NT2/D1 (cell line): ENCODE measurements at regions not wholly inside any gene's neighbourhood (a gene's known extent, or its start where the extent isn't known, plus 50 kb on each side); places are given as distances from the start of the nearest gene placed in this dataset.

Experiments used
- DNase-seq: peaks from one replicate; pipeline ENCODE4 v3.0.0-alpha.2; 2011; ENCODE audit warnings: low read depth, low spot score
- H3K27me3 ChIP-seq: 2 replicates; pipeline ENCODE4 v1.6.0; 2011; ENCODE audit warnings: mild to moderate bottlenecking; ENCODE audit not compliant: insufficient read length, insufficient read depth
- H3K36me3 ChIP-seq: 2 replicates; pipeline ENCODE4 v1.6.1; 2011; ENCODE audit warnings: mild to moderate bottlenecking, low read length, mixed read lengths; ENCODE audit not compliant: insufficient read depth, insufficient read length
- H3K4me1 ChIP-seq: 2 replicates; pipeline ENCODE4 v1.5.1; 2011; ENCODE audit not compliant: insufficient read depth, insufficient read length
- H3K4me3 ChIP-seq: 2 replicates; pipeline ENCODE4 v1.5.1; 2011; ENCODE audit warnings: low read depth; ENCODE audit not compliant: insufficient read length
- H3K9ac ChIP-seq: 2 replicates; pipeline ENCODE4 v1.6.0; 2011; ENCODE audit warnings: low read depth; ENCODE audit not compliant: insufficient read length
- H3K9me3 ChIP-seq: 2 replicates; pipeline ENCODE4 v1.5.1; 2011; ENCODE audit warnings: mild to moderate bottlenecking, low read length; ENCODE audit not compliant: insufficient read depth
- SUZ12 ChIP-seq: IDR thresholded peaks from 2 replicates; pipeline ENCODE4 v1.6.1; 2011; ENCODE audit not compliant: insufficient read length, insufficient read depth; ENCODE audit errors: extremely low read depth
- YY1 ChIP-seq: IDR thresholded peaks from 2 replicates; pipeline ENCODE4 v1.6.1; 2011; ENCODE audit not compliant: insufficient read length, insufficient read depth
- ZNF274 ChIP-seq: IDR thresholded peaks from 2 replicates; pipeline ENCODE4 v1.6.1; 2011; ENCODE audit warnings: mild to moderate bottlenecking, low read depth, low read length

DNA sequence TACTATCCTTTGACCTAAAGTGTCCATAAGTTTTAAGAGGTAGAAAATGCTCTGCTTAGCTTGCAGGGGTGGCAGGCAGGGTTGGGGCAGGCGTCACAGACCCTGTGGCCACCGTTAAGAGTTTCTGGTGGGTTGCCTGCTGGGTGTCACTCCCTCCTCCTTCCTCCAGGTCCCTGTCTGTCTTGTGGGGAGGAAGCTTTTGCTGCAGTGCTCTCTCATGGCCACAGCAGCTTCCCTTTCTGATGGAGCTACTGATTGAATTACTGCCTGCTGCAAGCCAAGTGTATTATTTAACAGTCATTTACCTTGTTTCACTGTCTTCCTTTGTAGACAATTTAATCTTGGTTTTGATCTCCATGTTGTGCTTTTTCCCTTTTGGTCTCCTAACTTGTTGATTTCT lies 384.6 kb downstream of the IDS start:
- H3K4me3 ChIP-seq = no peak overlapping the region
- TF ChIP-seq SUZ12 (no peak), YY1 (no peak), ZNF274 (no peak)
- H3K27me3 ChIP-seq = no peaks in the 10 kb centered on the region
- H3K9ac ChIP-seq = no peak overlapping the region
- H3K9me3 ChIP-seq = no peaks in the 10 kb centered on the region
- H3K4me1 ChIP-seq = no peaks in the 10 kb centered on the region
- no peak for DNase-seq
- no peaks in the 10 kb centered on the region for H3K36me3 ChIP-seq

- no peak overlapping the region for H3K4me3 ChIP-seq
- H3K9ac ChIP-seq = no peak overlapping the region
- TF ChIP-seq ZNF274 (no peak), YY1 (no peak), SUZ12 (no peak)
- DNase-seq = no peak
- H3K27me3 ChIP-seq = no peaks in the 10 kb centered on the region
- no peaks in the 10 kb centered on the region for H3K9me3 ChIP-seq
- no peaks in the 10 kb centered on the region for H3K4me1 ChIP-seq
- no peaks in the 10 kb centered on the region for H3K36me3 ChIP-seq
Measured at GRCh38 chrX:149114874-149115273, 390.2 kb downstream of the IDS start.

DNA sequence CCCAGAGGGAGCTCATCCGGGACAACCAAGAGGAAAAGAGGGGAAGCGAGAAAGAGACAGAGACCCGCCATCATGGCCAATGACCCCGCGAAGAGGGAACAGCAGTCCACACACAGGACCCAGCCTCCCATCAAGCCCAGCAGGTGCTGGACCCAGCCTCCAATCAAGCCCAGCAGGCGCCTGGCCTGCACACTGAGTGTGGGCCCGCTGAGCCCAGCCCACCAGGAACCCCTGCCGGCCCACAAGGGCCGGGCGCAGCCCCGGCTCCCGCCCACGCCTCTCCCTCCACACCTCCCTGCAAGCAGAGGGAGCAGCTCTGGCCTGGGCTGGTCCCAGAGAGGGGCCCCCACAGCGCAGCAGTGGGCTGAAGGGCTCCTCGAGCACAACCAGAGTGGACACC lies 391.1 kb downstream of the IDS start:
- H3K4me3 ChIP-seq = no peak overlapping the region
- DNase-seq = no peak
- H3K36me3 ChIP-seq = no peaks in the 10 kb centered on the region
- TF ChIP-seq YY1 = no peak
- TF ChIP-seq SUZ12 = no peak
- TF ChIP-seq ZNF274 = no peak
- H3K9ac ChIP-seq = no peak overlapping the region
- no peaks in the 10 kb centered on the region for H3K4me1 ChIP-seq
- no peaks in the 10 kb centered on the region for H3K27me3 ChIP-seq
- no peaks in the 10 kb centered on the region for H3K9me3 ChIP-seq

- Histone ChIP-seq H3K4me3 (no peak overlapping the region), H3K4me1 (no peaks in the 10 kb centered on the region), H3K36me3 (no peaks in the 10 kb centered on the region), H3K27me3 (no peaks in the 10 kb centered on the region), H3K9me3 (no peaks in the 10 kb centered on the region), H3K9ac (no peak overlapping the region)
- no peak for DNase-seq
- TF ChIP-seq ZNF274 = no peak
- no peak for TF ChIP-seq SUZ12
- TF ChIP-seq YY1 = no peak
Measured at GRCh38 chrX:149097786-149098185, 407.3 kb downstream of the IDS start.

DNA sequence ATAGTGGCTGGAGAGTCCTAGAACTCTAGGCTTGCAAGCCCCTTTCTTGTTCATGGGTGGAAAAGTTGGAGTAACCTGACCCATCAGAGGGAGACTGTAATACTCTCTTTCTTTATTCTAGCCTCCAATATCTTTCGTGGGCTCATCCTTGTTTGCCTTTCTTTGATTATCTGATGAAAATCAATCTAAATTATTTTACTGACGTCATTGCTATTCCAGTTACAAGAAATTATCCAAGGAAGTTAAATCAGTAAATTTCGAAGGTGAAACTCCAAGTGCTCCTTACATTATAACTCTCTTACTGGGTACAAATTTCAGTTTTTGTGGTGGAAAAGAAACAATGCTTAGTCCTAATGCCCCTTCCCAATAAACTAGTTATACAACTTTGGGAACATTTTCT lies 412.9 kb downstream of the IDS start:
- no peaks in the 10 kb centered on the region for H3K9me3 ChIP-seq
- H3K27me3 ChIP-seq = no peaks in the 10 kb centered on the region
- H3K4me1 ChIP-seq = no peaks in the 10 kb centered on the region
- TF ChIP-seq SUZ12 (no peak), YY1 (no peak), ZNF274 (no peak)
- no peak overlapping the region for H3K9ac ChIP-seq
- DNase-seq = no peak
- H3K4me3 ChIP-seq = no peak overlapping the region
- H3K36me3 ChIP-seq = no peaks in the 10 kb centered on the region

GRCh38 chrX:149079805-149080406 lies 425.2 kb downstream of the IDS start:
- Histone ChIP-seq H3K27me3 (no peaks in the 10 kb centered on the region), H3K36me3 (no peaks in the 10 kb centered on the region), H3K9me3 (no peaks in the 10 kb centered on the region), H3K4me3 (no peak overlapping the region), H3K4me1 (no peaks in the 10 kb centered on the region), H3K9ac (no peak overlapping the region)
- no peak for TF ChIP-seq SUZ12
- TF ChIP-seq YY1 = no peak
- TF ChIP-seq ZNF274 = no peak
- no peak for DNase-seq

DNA sequence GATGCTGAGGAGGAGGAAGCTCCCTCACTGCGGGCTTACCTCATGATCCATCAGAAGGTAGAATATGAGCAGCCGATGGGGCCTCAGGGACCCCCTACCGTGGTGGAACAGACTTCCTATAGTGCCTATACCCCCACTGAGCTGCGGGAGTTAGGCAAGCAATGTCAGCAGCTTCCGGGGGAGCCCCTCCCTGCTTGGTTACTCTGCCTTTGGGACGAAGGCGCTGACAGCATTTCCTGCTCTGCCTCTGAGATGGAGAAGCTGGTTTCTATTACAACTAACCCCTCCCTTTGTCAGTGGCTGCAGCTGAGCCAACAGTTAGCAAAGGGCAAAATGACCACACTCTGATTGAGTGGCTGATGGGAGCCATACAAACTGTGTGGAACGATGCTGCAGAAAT lies 430.7 kb downstream of the IDS start:
- Histone ChIP-seq H3K27me3 (no peaks in the 10 kb centered on the region), H3K4me1 (no peaks in the 10 kb centered on the region), H3K36me3 (no peaks in the 10 kb centered on the region), H3K4me3 (no peak overlapping the region), H3K9me3 (no peaks in the 10 kb centered on the region), H3K9ac (no peak overlapping the region)
- DNase-seq = no peak
- TF ChIP-seq SUZ12 (no peak), YY1 (no peak), ZNF274 (no peak)

DNA sequence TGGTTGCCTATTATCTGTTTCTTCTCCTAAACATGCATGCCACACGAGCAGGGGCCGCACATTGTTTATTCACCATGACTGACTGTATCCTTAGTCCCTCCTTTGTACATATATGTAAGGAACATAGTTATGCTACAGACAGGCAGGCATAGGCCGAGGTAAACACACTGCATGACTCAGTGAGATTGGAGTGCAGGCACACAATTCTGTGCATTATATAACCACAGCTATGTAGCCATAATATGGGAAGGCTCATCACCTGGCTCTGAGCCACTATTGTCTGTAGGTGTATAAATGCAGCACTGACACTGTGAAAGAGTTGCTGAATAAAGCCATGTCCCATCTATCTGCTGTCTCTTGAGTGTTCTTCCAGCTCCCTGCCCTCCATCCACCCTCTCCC lies 431.6 kb downstream of the IDS start:
- DNase-seq = no peak
- no peaks in the 10 kb centered on the region for H3K36me3 ChIP-seq
- no peak overlapping the region for H3K9ac ChIP-seq
- H3K4me3 ChIP-seq = no peak overlapping the region
- H3K4me1 ChIP-seq = no peaks in the 10 kb centered on the region
- no peaks in the 10 kb centered on the region for H3K27me3 ChIP-seq
- no peaks in the 10 kb centered on the region for H3K9me3 ChIP-seq
- no peak for TF ChIP-seq SUZ12
- TF ChIP-seq YY1 = no peak
- TF ChIP-seq ZNF274 = no peak
